ENCODE measurements at regions not wholly inside any gene's neighbourhood (a gene's known extent, or its start where the extent isn't known, plus 50 kb on each side); places are given as distances from the start of the nearest gene placed in this dataset.

GRCh38 chr6:87789900-87790290 lies 87.9 kb upstream of the AKIRIN2 start:
- H3K79me2 ChIP-seq (ENCODE audit: low read depth) = no peaks in the 10 kb centered on the region
- H3K9me2 ChIP-seq (ENCODE audit: insufficient read depth) = no peaks in the 10 kb centered on the region
- intact Hi-C loops (cut with micrococcal nuclease; ENCODE audit: unreplicated experiment) = loop anchor here (10.0 kb wide), 1 partner anchor 185 kb away; no protein-coding TSS in a partner anchor
- ChIA-PET POLR2A (ENCODE audit: unreplicated experiment) (no interaction called here), CTCF (no interaction called here)
- H4K20me1 ChIP-seq (ENCODE audit: insufficient read depth) = no peaks in the 10 kb centered on the region
- no peaks in the 10 kb centered on the region for H3K36me3 ChIP-seq (ENCODE audit: low read depth)
- H3K4me3 ChIP-seq = no peak overlapping the region
- H3K27ac ChIP-seq = no peak overlapping the region
- H3F3A ChIP-seq (ENCODE audit: insufficient read depth, low read depth) = no peaks in the 10 kb centered on the region
- no peak for TF ChIP-seq EZH2 (IDR thresholded peaks at IDR 0.05; ENCODE audit: low read depth)
- TF ChIP-seq CTCF (conservative IDR thresholded peaks at IDR 0.05) = no peak
- H3K4me2 ChIP-seq = peak overlapping the region; percentile 56
- no peak overlapping the region for H2AFZ ChIP-seq
- no TSS peak for BruUV-seq (replicated peaks)
- H3K9me3 ChIP-seq (ENCODE audit: insufficient read depth, low read depth) = no peaks in the 10 kb centered on the region
- peaks cover 13% of the 10 kb centered on the region for H3K4me1 ChIP-seq (replicated peaks; ENCODE audit: insufficient read depth)
- DNase-seq = no peak
- no peaks in the 10 kb centered on the region for H3K27me3 ChIP-seq (ENCODE audit: insufficient read depth, low read depth)

GRCh38 chr6:87789198-87789899 lies 87.3 kb upstream of the AKIRIN2 start:
- no peaks in the 10 kb centered on the region for H3K27me3 ChIP-seq (ENCODE audit: insufficient read depth, low read depth)
- H3K27ac ChIP-seq = peak overlapping the region; percentile 44
- no peaks in the 10 kb centered on the region for H3F3A ChIP-seq (ENCODE audit: insufficient read depth, low read depth)
- H3K9me3 ChIP-seq (ENCODE audit: insufficient read depth, low read depth) = no peaks in the 10 kb centered on the region
- H3K79me2 ChIP-seq (ENCODE audit: low read depth) = no peaks in the 10 kb centered on the region
- no peaks in the 10 kb centered on the region for H3K9me2 ChIP-seq (ENCODE audit: insufficient read depth)
- CTCF ChIA-PET = no interaction called here
- H2AFZ ChIP-seq = 0 out of 2 replicates have a peak overlapping the region, but pooled peaks have one; percentile 55
- peak overlapping the region; percentile 56 for H3K4me2 ChIP-seq
- no peaks in the 10 kb centered on the region for H3K36me3 ChIP-seq (ENCODE audit: low read depth)
- TF ChIP-seq EZH2 (IDR thresholded peaks at IDR 0.05; ENCODE audit: low read depth) = no peak
- H3K4me1 ChIP-seq (replicated peaks; ENCODE audit: insufficient read depth) = peaks cover 13% of the 10 kb centered on the region
- peak; percentile 19 to 37 for DNase-seq
- H3K4me3 ChIP-seq = no peak overlapping the region
- H4K20me1 ChIP-seq (ENCODE audit: insufficient read depth) = no peaks in the 10 kb centered on the region
- BruUV-seq (replicated peaks) = no TSS peak
- POLR2A ChIA-PET (ENCODE audit: unreplicated experiment) = no interaction called here
- intact Hi-C loops (cut with micrococcal nuclease; ENCODE audit: unreplicated experiment) = no loop called here

GRCh38 chr6:87788141-87788540 lies 86.1 kb upstream of the AKIRIN2 start:
- H3K27ac ChIP-seq = no peak overlapping the region
- no peak overlapping the region for H3K4me3 ChIP-seq
- intact Hi-C loops (cut with micrococcal nuclease; ENCODE audit: unreplicated experiment) = no loop called here
- TF ChIP-seq CTCF (conservative IDR thresholded peaks at IDR 0.05) (no peak), EZH2 (IDR thresholded peaks at IDR 0.05; ENCODE audit: low read depth) (no peak)
- ChIA-PET POLR2A (ENCODE audit: unreplicated experiment) (no interaction called here), CTCF (no interaction called here)
- H3K9me2 ChIP-seq (ENCODE audit: insufficient read depth) = no peaks in the 10 kb centered on the region
- no peaks in the 10 kb centered on the region for H3K79me2 ChIP-seq (ENCODE audit: low read depth)
- H2AFZ ChIP-seq = no peak overlapping the region
- no peak overlapping the region for H3K4me2 ChIP-seq
- H3K9me3 ChIP-seq (ENCODE audit: insufficient read depth, low read depth) = no peaks in the 10 kb centered on the region
- BruUV-seq (replicated peaks) = no TSS peak
- peaks cover 13% of the 10 kb centered on the region for H3K4me1 ChIP-seq (replicated peaks; ENCODE audit: insufficient read depth)
- no peaks in the 10 kb centered on the region for H3K36me3 ChIP-seq (ENCODE audit: low read depth)
- H3F3A ChIP-seq (ENCODE audit: insufficient read depth, low read depth) = no peaks in the 10 kb centered on the region
- no peaks in the 10 kb centered on the region for H3K27me3 ChIP-seq (ENCODE audit: insufficient read depth, low read depth)
- H4K20me1 ChIP-seq (ENCODE audit: insufficient read depth) = no peaks in the 10 kb centered on the region
- no peak for DNase-seq
